ENCODE measurements at regions not wholly inside any gene's neighbourhood (a gene's known extent, or its start where the extent isn't known, plus 50 kb on each side); places are given as distances from the start of the nearest gene placed in this dataset.

DNA sequence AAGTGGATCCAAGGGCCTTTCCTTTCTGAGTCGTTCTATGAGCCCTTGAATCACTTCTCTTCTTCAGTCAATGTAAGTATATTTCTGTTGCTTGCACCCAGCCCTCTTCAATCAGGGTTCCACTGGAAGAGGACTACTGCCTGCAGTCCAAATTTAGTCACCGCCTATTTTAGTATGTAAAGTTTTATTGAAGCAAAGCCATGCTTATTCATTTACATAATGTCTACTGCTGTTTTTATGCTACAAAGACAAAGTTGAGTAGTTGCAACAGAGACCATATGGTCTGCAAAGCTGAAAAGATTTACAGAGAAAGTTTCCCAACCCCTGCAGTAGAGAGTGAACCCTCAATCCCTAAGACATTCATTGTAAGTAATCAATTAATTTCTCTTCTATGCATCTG, 332.5 kb upstream of the TNP1 start:
- in situ Hi-C loops (cut with HindIII; ENCODE audit: low sequenced_read_pairs) = no loop called here

DNA sequence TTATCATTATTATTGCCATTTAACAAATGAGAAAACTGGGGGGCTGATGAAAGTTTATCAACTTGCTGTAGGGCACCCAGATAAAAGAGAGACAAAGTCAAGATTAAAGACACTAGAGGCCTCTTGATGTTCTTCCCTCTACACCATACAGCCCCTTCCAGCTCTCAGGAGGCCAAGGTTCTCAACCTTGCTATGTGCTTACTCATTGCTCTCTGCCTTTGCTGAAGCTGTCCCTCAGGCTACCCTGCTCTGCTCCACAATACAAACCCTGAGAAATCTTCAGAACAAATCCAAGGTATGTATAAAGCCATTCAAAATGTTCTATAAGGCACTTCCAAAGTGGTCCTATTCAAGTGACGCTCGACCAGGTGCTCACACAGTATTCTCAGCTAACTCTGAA, 329.9 kb upstream of the TNP1 start:
- in situ Hi-C loops (cut with HindIII; ENCODE audit: low sequenced_read_pairs) = no loop called here

GRCh38 chr2:217189131-217189530, 329.3 kb upstream of the TNP1 start:
- in situ Hi-C loops (cut with HindIII; ENCODE audit: low sequenced_read_pairs) = no loop called here

GRCh38 chr2:217186668-217187159, 326.9 kb upstream of the TNP1 start:
- in situ Hi-C loops (cut with HindIII; ENCODE audit: low sequenced_read_pairs) = no loop called here

- in situ Hi-C loops (cut with HindIII; ENCODE audit: low sequenced_read_pairs) = no loop called here
Measured at GRCh38 chr2:217186152-217186551, 326.3 kb upstream of the TNP1 start.

DNA sequence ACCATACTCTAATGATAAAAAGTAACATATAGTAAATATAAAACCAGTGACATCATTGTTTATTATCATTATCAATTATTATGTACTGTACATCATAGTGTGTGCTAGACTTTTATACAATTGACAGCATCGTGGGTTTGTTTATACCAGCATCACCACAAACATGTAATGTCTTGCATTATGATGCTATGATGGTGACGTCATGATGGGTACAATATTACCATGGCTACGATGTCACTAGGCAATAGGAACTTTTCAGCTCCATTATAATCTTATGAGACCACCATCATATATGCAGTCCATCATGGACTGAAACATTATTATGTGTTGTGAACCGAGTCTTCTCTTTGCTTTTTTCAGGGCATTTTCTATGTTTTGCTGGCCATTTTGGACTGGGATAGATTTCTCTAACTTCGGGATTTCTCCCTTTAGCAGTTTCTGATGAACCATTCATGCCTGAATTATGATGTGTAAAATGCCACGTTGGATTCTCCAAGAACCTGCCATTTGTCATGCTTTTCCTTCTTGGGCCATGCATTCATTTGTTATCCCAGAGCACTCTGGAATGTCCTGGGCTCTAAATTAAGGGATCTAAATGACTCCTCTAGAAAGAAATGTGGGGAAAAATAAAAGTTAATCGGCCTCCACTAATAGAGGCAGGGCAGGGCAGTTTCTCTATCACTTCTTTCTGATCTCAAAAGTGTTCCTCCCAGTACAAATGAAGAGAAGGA, 325.6 kb upstream of the TNP1 start:
- in situ Hi-C loops (cut with HindIII; ENCODE audit: low sequenced_read_pairs) = no loop called here

GRCh38 chr2:217184242-217184641, 324.4 kb upstream of the TNP1 start:
- in situ Hi-C loops (cut with HindIII; ENCODE audit: low sequenced_read_pairs) = no loop called here

DNA sequence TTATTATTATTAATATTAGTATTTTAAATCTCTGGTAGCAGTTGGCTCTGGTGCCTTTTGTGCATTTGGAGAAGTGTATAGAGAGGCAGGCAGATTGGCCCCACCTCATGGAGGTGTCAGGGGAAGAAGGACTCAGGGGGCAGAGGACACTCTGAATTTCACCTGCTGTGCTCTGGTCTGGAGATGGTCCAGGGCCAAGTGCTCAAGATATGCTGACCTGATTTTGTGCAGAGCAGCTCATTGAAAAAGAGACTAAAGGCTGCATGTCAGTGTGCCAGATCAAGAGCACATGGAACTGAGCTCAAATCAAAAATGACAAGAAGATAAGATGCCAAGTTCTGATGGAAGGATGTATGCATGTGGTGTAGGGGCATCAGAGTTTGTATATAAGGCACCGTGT, 323.6 kb upstream of the TNP1 start:
- in situ Hi-C loops (cut with HindIII; ENCODE audit: low sequenced_read_pairs) = no loop called here

DNA sequence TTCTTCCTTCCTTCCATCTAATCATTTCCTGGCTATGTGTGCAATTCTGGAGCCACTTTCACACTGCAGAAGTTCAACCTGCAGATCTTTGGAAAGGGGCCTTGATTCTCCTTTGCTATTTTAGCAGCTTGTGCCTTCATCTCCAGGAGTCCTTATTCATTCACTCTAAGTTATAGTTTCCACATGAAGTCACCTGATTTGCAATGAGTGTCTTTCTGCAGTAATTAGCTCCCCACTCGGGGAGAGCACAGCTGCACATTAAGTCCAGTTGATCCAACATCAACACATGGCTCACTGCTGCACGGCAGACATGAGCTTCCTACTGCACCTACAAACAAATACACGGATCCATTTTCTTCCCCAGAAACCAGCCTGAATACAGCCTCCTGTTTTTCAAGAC, 323.1 kb upstream of the TNP1 start:
- in situ Hi-C loops (cut with HindIII; ENCODE audit: low sequenced_read_pairs) = no loop called here

- in situ Hi-C loops (cut with HindIII; ENCODE audit: low sequenced_read_pairs) = no loop called here
Measured at GRCh38 chr2:217181512-217181911, 321.6 kb upstream of the TNP1 start.

DNA sequence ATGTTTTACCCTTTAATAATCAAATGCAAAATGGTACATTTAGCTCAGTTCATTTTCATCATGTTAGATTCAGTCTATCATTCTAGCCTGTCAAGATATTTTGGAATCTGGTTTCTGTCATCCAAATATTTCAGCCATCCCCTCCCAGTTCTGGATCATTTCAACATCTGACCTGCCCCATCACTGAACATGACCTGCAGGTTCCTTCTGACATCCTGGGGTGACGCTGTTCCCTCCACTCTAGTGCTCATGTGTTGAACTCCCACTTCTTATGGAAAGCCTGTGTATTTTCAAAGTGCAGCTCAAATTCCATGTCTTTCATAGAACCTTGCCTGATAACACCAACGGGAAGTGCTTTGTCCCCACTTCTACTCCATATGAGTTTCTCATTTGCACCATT, 320.0 kb upstream of the TNP1 start:
- in situ Hi-C loops (cut with HindIII; ENCODE audit: low sequenced_read_pairs) = no loop called here

DNA sequence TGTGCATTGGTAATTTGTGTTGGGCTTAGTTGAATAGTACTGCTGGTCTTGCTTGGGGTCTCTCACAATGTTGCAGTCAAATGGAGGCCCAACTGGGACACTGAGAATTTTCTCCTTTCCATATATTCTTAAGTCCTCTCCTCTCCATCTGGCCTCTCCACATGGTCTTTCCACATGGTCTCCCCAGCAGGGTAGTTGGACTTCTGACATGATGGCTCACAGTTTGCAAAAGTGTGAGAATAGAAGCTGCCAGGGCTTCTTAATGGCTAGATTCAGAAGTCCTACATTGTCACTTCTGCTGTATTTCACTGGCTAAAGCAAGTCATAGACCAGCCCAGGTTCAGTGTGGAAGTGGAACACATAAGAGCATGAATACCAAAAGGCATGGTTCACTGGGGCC, 318.5 kb upstream of the TNP1 start:
- in situ Hi-C loops (cut with HindIII; ENCODE audit: low sequenced_read_pairs) = no loop called here

- in situ Hi-C loops (cut with HindIII; ENCODE audit: low sequenced_read_pairs) = no loop called here
Measured at GRCh38 chr2:217177720-217178119, 317.9 kb upstream of the TNP1 start.

DNA sequence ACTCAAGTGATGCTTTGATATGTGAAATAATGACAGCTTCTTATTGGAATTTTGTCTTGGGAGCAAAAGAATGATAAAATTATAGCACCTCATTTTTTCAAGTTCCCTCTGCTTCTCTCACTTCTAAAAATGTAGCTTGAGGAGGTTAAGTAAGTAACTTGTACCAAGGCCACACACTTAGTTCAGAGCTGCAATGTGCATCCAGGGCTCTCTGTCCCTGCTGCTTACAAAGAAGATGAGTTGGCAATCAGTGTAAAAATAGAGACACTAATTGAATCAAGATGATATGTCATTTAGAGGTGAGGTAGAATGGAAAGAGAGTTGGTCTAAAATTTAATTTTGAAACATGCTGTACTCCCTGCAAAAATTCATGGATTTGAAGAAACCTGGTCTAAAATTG, 312.0 kb upstream of the TNP1 start:
- in situ Hi-C loops (cut with HindIII; ENCODE audit: low sequenced_read_pairs) = no loop called here

GRCh38 chr2:217168496-217168895, 308.6 kb upstream of the TNP1 start:
- in situ Hi-C loops (cut with HindIII; ENCODE audit: low sequenced_read_pairs) = no loop called here

GRCh38 chr2:217167531-217167930, 307.7 kb upstream of the TNP1 start:
- in situ Hi-C loops (cut with HindIII; ENCODE audit: low sequenced_read_pairs) = no loop called here

GRCh38 chr2:217166241-217166850, 306.5 kb upstream of the TNP1 start:
- in situ Hi-C loops (cut with HindIII; ENCODE audit: low sequenced_read_pairs) = no loop called here

- in situ Hi-C loops (cut with HindIII; ENCODE audit: low sequenced_read_pairs) = no loop called here
Measured at GRCh38 chr2:217165547-217165946, 305.7 kb upstream of the TNP1 start.

DNA sequence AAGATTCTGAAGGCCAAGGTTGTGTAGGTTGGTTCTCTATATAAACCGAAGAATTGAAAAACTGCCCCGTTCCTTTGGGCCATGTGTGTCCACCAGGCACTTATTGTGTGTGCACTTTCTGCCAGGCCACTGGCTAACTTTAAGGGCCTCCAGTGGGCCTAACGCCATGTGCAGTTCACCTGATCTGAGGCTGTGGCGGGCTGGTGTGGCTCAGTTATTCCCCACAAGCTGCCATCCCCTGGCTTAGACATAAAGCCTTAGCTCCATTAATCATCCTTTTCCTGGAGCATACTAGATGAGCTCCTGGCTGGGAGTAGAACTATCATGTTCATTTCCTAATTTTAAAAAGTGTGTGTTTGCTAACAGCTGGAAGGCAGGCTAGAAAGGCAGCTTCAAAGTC, 304.1 kb upstream of the TNP1 start:
- in situ Hi-C loops (cut with HindIII; ENCODE audit: low sequenced_read_pairs) = no loop called here

DNA sequence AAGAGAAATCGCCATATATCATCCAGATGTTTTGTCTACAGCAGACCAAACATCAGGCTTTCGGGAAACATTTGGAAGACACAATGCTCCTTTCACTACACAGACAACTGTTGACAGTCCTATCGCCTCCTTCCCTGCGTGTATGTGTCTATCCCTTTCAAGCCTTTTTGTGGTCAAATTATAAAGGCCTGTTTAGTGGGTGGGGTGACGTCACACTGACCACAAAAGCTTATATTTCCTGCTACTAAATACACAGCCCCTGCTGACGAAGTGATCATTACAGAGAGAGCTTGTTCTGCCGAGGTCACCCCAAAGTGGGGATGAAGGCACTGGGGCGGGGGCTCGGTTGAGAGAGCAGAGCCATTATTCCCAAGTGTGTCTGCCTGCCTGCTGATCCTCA, 302.7 kb upstream of the TNP1 start:
- in situ Hi-C loops (cut with HindIII; ENCODE audit: low sequenced_read_pairs) = no loop called here

DNA sequence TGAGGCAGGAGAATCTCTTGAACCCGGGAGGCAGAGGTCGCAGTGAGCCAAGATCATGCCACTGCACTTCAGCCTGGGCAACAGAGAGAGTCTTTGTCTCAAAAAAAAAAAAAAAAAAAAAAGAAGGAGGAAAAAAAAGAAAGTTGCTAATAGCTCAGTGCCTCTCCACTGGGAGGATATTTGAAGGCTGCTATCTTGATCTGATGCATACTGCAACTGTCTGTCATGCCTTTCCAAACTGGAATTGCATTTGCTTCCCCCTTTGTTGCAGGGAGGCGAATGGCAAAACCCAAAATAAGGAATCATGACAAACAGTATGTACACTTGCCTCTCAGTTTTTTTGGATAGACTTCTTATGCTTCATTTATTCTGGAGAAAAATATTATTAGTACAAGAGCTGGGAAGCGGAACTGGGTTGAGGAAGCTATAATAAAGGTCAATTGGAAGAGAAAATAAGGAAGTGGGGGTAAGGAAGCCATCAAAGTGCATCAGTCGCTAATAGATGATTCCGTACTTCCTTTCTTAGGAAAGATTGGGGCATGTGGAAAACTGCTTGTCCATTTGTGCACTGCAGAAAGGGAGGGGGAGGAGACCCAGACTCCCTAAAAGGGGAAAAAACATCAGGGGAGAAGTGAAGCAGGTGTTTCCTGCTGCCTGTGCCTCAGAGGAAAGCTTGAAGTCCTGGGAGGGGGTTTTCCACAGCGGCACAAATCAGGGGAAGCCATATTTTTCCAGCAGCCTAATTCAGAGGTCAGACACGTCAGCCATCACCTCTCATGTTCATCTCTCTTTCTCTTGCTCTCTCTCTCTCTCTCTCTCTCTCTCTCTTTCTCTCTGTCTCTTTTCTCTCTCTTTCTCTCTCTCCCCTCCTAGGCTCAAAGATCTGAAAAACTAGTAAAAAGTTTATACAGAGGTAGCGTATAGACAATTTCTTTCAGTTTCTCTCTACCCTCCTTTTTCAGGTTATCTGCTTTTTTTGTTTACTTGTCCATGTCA, 301.4 kb upstream of the TNP1 start:
- in situ Hi-C loops (cut with HindIII; ENCODE audit: low sequenced_read_pairs) = no loop called here

Data from endothelial cell of hepatic sinusoid (primary cell).